Endothelial cell of umbilical vein (primary cell): ENCODE measurements at regions not wholly inside any gene's neighbourhood (a gene's known extent, or its start where the extent isn't known, plus 50 kb on each side); places are given as distances from the start of the nearest gene placed in this dataset.

Experiments used
- BruUV-seq: library from RNA; stranded (reverse); fragments of 400-500 nt; replicated peaks from 2 replicates; lab custom pipeline; 2021; lab: Mats Ljungman, UMichigan
- CTCF ChIA-PET: fragments of 300-600, 350-600 bp; sonication (Branson Sonifier 250); formaldehyde crosslinking; loops from one replicate; lab custom pipeline; 2021; ENCODE audit warnings: antibody characterized with exemption, inconsistent platforms; lab: Charles Lee
- POLR2A ChIA-PET: fragments of 300-600, 350-600 bp; sonication (Branson Sonifier 250); formaldehyde crosslinking; loops from one replicate; lab custom pipeline; 2021; ENCODE audit warnings: antibody characterized with exemption, inconsistent platforms; lab: Charles Lee
- DNase-seq: peaks from one replicate; pipeline ENCODE4 v3.0.0-alpha.2; 2011; ENCODE audit warnings: low read depth, low spot score
- FAIRE-seq: peaks from 2 replicates; lab custom pipeline; 2011; peaks lifted over from hg19 to GRCh38; lab: Jason Lieb, UNC
- H2AFZ ChIP-seq: 2 replicates; pipeline ENCODE4 v1.6.0; 2012; ENCODE audit warnings: low read depth, low read length, control low read depth, inconsistent platforms
- H3K27ac ChIP-seq: 2 replicates; pipeline ENCODE4 v1.5.1; 2011; ENCODE audit warnings: low read depth, mild to moderate bottlenecking, control low read depth, low read length, moderate library complexity; ENCODE audit not compliant: insufficient read depth
- H3K27me3 ChIP-seq, 2 experiments: 2 replicates each; pipeline versions ENCODE4 v1.6.0 to v1.6.1; 2011; ENCODE audit warnings: low read length in 2 of 2, mixed read lengths in 1 of 2; ENCODE audit not compliant: control insufficient read depth in 2 of 2, insufficient read depth in 2 of 2
- H3K36me3 ChIP-seq, 2 experiments: 2 replicates in 1 of 2; 3 replicates in 1 of 2; pipeline ENCODE4 v1.5.1; 2011; ENCODE audit warnings: low read length in 2 of 2, mild to moderate bottlenecking in 1 of 2, moderate library complexity in 1 of 2; ENCODE audit not compliant: control insufficient read depth in 2 of 2, insufficient read depth in 2 of 2; ENCODE audit errors: extremely low read depth in 1 of 2
- H3K4me1 ChIP-seq: 3 replicates; pipeline ENCODE4 v1.5.1; 2011; ENCODE audit warnings: mild to moderate bottlenecking, low read length; ENCODE audit not compliant: control insufficient read depth, insufficient read depth; ENCODE audit errors: extremely low read depth
- H3K4me2 ChIP-seq: 2 replicates; pipeline ENCODE4 v1.6.1; 2011; ENCODE audit warnings: low read length, control low read depth, mixed read lengths; ENCODE audit not compliant: insufficient read depth
- H3K4me3 ChIP-seq, 3 experiments: fragments of 200-600 bp in 1 of 3; sonication (generic), shearing (Covaris generic) in 1 of 3; replicated peaks in 1 of 3; 2 replicates each; pipeline ENCODE4 v1.5.1; 2011 to 2016; ENCODE audit warnings: control low read depth in 3 of 3, low read length in 3 of 3, mild to moderate bottlenecking in 2 of 3, inconsistent platforms in 1 of 3, low read depth in 1 of 3, moderate library complexity in 1 of 3; ENCODE audit not compliant: insufficient read depth in 1 of 3
- H3K79me2 ChIP-seq: 2 replicates; pipeline ENCODE4 v1.6.0; 2012; ENCODE audit warnings: low read length, inconsistent platforms; ENCODE audit not compliant: control insufficient read depth, insufficient read depth
- H3K9ac ChIP-seq: replicated peaks from 2 replicates; pipeline ENCODE3; 2011; ENCODE audit warnings: low read length, control low read depth; ENCODE audit not compliant: insufficient read depth; ENCODE audit errors: extremely low read depth
- H3K9me1 ChIP-seq: replicated peaks from 3 replicates; pipeline ENCODE4 v1.6.0; 2011; ENCODE audit warnings: mild to moderate bottlenecking, low read length; ENCODE audit not compliant: control insufficient read depth, insufficient read depth; ENCODE audit errors: extremely low read depth
- H3K9me3 ChIP-seq: replicated peaks from 2 replicates; pipeline ENCODE4 v1.5.1; 2012; ENCODE audit warnings: low read length, inconsistent platforms; ENCODE audit not compliant: control insufficient read depth, insufficient read depth
- H4K20me1 ChIP-seq: replicated peaks from 2 replicates; pipeline ENCODE3; 2011; ENCODE audit warnings: mild to moderate bottlenecking, low read length; ENCODE audit not compliant: control insufficient read depth, insufficient read depth; ENCODE audit errors: extremely low read depth
- CTCF ChIP-seq, 2 donors: IDR thresholded peaks; 1 replicate in 1 of 2; 2 replicates in 1 of 2; pipeline ENCODE4 v1.5.1; 2011; ENCODE audit warnings: low read length in 2 of 2, mild to moderate bottlenecking in 2 of 2, moderate library complexity in 2 of 2, control low read depth in 1 of 2, inconsistent platforms in 1 of 2, low read depth in 1 of 2; ENCODE audit not compliant: insufficient read depth in 1 of 2; ENCODE audit errors: extremely low read depth in 1 of 2
- EZH2 ChIP-seq: IDR thresholded peaks from 2 replicates; pipeline ENCODE4 v1.6.1; 2012; ENCODE audit warnings: borderline replicate concordance, low read depth, mild to moderate bottlenecking, moderate library complexity, low read length, inconsistent platforms; ENCODE audit not compliant: severe bottlenecking
- FOS ChIP-seq: IDR thresholded peaks from 2 replicates; pipeline ENCODE4 v1.6.1; 2011; ENCODE audit warnings: mild to moderate bottlenecking, low read length, moderate library complexity, borderline replicate concordance; ENCODE audit not compliant: insufficient read depth
- GATA2 ChIP-seq: IDR thresholded peaks from 2 replicates; pipeline ENCODE4 v1.7.0; 2011; ENCODE audit warnings: low read depth, mild to moderate bottlenecking, moderate library complexity, mixed read lengths, low read length; ENCODE audit not compliant: insufficient read length, insufficient read depth
- JUN ChIP-seq: IDR thresholded peaks from 2 replicates; pipeline ENCODE4 v1.6.1; 2011; ENCODE audit warnings: borderline replicate concordance, low read depth; ENCODE audit not compliant: insufficient read length, insufficient read depth
- MAX ChIP-seq: IDR thresholded peaks from 2 replicates; pipeline ENCODE4 v1.6.1; 2011; ENCODE audit not compliant: insufficient read depth, insufficient read length
- MYC ChIP-seq: IDR thresholded peaks from one replicate; pipeline ENCODE4 v1.6.1; 2011; ENCODE audit warnings: mild to moderate bottlenecking, low read depth, low read length
- POLR2A ChIP-seq: IDR thresholded peaks from 2 replicates; pipeline ENCODE4 v1.6.1; 2012; ENCODE audit warnings: low read depth, mild to moderate bottlenecking, control low read depth, low read length
- POLR2AphosphoS5 ChIP-seq: IDR thresholded peaks from 2 replicates; pipeline ENCODE4 v1.6.1; 2012; ENCODE audit warnings: low read depth, mild to moderate bottlenecking, control low read depth, low read length, moderate library complexity; ENCODE audit not compliant: insufficient read depth
- dilution Hi-C: fragments of 300-500 bp; cut with MboI; formaldehyde crosslinking; loops from one replicate; pipeline ENCODE4 v1.15.0; 2019; ENCODE audit warnings: low sequenced_read_pairs; ENCODE audit not compliant: extremely low pct_ligation_motif_present
- intact Hi-C: fragments of 100-400 bp; cut with micrococcal nuclease; formaldehyde crosslinking; loops from one replicate; pipeline ENCODE4 v1.10.0; 2022

GRCh38 chr11:70506658-70506970 is 108.3 kb downstream of the CTTN start:
- ChIA-PET CTCF (no interaction called here), POLR2A (no interaction called here)
- H3K27me3 ChIP-seq = no peaks in the 10 kb centered on the region
- no peak overlapping the region for H2AFZ ChIP-seq
- no peaks in the 10 kb centered on the region for H3K4me1 ChIP-seq
- H3K79me2 ChIP-seq = no peaks in the 10 kb centered on the region
- no peaks in the 10 kb centered on the region for H3K9me1 ChIP-seq
- no peak overlapping the region for H3K9ac ChIP-seq
- H3K4me3 ChIP-seq = no peak overlapping the region
- DNase-seq = no peak
- no peak for TF ChIP-seq CTCF (IDR thresholded peaks at IDR 0.05; ENCODE audit: extremely low read depth in 1 of 2, insufficient read depth in 1 of 2, low read depth in 1 of 2, low read length in 2 of 2)
- TF ChIP-seq MAX = no peak
- TF ChIP-seq POLR2AphosphoS5 = no peak
- TF ChIP-seq FOS = no peak
- TF ChIP-seq MYC = no peak
- TF ChIP-seq JUN = no peak
- TF ChIP-seq EZH2 = no peak
- TF ChIP-seq POLR2A = no peak
- TF ChIP-seq GATA2 = no peak
- H3K36me3 ChIP-seq = no peaks in the 10 kb centered on the region
- no peak overlapping the region for H3K27ac ChIP-seq
- H4K20me1 ChIP-seq = no peaks in the 10 kb centered on the region
- no TSS peak for BruUV-seq
- intact Hi-C loops = no loop called here
- no peak for FAIRE-seq
- H3K9me3 ChIP-seq = no peaks in the 10 kb centered on the region
- no peak overlapping the region for H3K4me2 ChIP-seq
- dilution Hi-C loops = no loop called here
